ENCODE measurements at regions not wholly inside any gene's neighbourhood (a gene's known extent, or its start where the extent isn't known, plus 50 kb on each side); places are given as distances from the start of the nearest gene placed in this dataset.

DNA sequence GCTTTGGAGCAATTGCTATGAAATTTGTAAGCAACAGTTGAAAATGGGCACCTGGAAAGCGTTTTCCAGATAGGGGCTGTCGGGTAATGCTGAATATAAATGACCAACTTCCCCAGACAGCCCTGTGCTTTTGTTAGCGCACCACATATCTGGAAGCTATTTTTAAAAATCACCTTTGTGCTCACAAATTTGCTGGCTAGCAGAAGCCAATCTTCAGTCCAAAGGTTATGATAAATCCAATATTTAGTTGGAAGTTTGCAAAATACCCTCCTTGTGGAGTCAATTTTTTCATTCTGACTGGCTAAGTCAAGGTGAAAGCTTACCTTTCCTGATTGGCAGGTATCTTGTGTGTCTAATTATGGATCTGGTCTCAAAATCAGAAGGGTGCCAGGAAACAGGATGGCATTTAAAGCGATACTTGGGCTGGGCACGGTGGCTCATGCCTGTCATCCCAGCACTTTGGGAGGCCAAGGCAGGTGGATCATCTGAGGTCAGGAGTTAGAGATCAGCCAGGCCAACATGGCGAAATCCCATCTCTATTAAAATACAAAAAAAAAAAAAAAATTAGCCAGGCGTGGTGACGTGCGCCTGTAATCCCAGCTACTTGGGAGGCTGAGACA, 124.1 kb upstream of the AJAP1 start:
- TF ChIP-seq, protein P1, sequence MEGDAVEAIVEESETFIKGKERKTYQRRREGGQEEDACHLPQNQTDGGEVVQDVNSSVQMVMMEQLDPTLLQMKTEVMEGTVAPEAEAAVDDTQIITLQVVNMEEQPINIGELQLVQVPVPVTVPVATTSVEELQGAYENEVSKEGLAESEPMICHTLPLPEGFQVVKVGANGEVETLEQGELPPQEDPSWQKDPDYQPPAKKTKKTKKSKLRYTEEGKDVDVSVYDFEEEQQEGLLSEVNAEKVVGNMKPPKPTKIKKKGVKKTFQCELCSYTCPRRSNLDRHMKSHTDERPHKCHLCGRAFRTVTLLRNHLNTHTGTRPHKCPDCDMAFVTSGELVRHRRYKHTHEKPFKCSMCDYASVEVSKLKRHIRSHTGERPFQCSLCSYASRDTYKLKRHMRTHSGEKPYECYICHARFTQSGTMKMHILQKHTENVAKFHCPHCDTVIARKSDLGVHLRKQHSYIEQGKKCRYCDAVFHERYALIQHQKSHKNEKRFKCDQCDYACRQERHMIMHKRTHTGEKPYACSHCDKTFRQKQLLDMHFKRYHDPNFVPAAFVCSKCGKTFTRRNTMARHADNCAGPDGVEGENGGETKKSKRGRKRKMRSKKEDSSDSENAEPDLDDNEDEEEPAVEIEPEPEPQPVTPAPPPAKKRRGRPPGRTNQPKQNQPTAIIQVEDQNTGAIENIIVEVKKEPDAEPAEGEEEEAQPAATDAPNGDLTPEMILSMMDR (IDR thresholded peaks at IDR 0.05), result no peak
- TF ChIP-seq POLR2A (IDR thresholded peaks at IDR 0.05), result no peak

Data from right lobe of liver (tissue), 4 donors.